ENCODE measurements at regions not wholly inside any gene's neighbourhood (a gene's known extent, or its start where the extent isn't known, plus 50 kb on each side); places are given as distances from the start of the nearest gene placed in this dataset.

GRCh38 chr16:5381481-5381880 lies 283.9 kb upstream of the EEF2KMT start:
- TF ChIP-seq, protein P1, sequence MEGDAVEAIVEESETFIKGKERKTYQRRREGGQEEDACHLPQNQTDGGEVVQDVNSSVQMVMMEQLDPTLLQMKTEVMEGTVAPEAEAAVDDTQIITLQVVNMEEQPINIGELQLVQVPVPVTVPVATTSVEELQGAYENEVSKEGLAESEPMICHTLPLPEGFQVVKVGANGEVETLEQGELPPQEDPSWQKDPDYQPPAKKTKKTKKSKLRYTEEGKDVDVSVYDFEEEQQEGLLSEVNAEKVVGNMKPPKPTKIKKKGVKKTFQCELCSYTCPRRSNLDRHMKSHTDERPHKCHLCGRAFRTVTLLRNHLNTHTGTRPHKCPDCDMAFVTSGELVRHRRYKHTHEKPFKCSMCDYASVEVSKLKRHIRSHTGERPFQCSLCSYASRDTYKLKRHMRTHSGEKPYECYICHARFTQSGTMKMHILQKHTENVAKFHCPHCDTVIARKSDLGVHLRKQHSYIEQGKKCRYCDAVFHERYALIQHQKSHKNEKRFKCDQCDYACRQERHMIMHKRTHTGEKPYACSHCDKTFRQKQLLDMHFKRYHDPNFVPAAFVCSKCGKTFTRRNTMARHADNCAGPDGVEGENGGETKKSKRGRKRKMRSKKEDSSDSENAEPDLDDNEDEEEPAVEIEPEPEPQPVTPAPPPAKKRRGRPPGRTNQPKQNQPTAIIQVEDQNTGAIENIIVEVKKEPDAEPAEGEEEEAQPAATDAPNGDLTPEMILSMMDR (IDR thresholded peaks at IDR 0.05 in 8 of 11, conservative IDR thresholded peaks at IDR 0.05 in 3 of 11) = no peak
- no peak for TF ChIP-seq POLR2A (IDR thresholded peaks at IDR 0.05)
- no peak for TF ChIP-seq POLR2AphosphoS5 (IDR thresholded peaks at IDR 0.05)
